ENCODE measurements at regions not wholly inside any gene's neighbourhood (a gene's known extent, or its start where the extent isn't known, plus 50 kb on each side); places are given as distances from the start of the nearest gene placed in this dataset.

- Histone ChIP-seq H3K9ac (replicated peaks; ENCODE audit: extremely low read depth, insufficient read depth, low read length) (no peak overlapping the region), H3K9me3 (replicated peaks; ENCODE audit: control insufficient read depth, insufficient read depth, low read length) (peaks cover 2% of the 10 kb centered on the region), H3K27ac (ENCODE audit: insufficient read depth, low read depth, low read length) (no peak overlapping the region), H3K9me1 (replicated peaks; ENCODE audit: control insufficient read depth, extremely low read depth, insufficient read depth, low read length) (no peaks in the 10 kb centered on the region), H3K79me2 (ENCODE audit: control insufficient read depth, insufficient read depth, low read length) (no peaks in the 10 kb centered on the region), H3K36me3 (ENCODE audit: control insufficient read depth in 2 of 2, extremely low read depth in 1 of 2, insufficient read depth in 2 of 2, low read length in 2 of 2) (no peaks in the 10 kb centered on the region), H2AFZ (ENCODE audit: low read depth, low read length) (no peak overlapping the region), H3K4me1 (ENCODE audit: control insufficient read depth, extremely low read depth, insufficient read depth, low read length) (no peaks in the 10 kb centered on the region), H3K27me3 (ENCODE audit: control insufficient read depth in 2 of 2, insufficient read depth in 2 of 2, low read length in 2 of 2) (no peaks in the 10 kb centered on the region), H4K20me1 (replicated peaks; ENCODE audit: control insufficient read depth, extremely low read depth, insufficient read depth, low read length) (no peaks in the 10 kb centered on the region), H3K4me2 (ENCODE audit: insufficient read depth, low read length) (no peak overlapping the region), H3K4me3 (replicated peaks in 1 of 3; ENCODE audit: insufficient read depth in 1 of 3, low read depth in 1 of 3, low read length in 3 of 3) (no peak overlapping the region)
- no peak for TF ChIP-seq FOS (IDR thresholded peaks at IDR 0.05; ENCODE audit: borderline replicate concordance, insufficient read depth, low read length)
- TF ChIP-seq MYC (IDR thresholded peaks at IDR 0.05; ENCODE audit: low read depth, low read length): no peak
- TF ChIP-seq, protein P1, sequence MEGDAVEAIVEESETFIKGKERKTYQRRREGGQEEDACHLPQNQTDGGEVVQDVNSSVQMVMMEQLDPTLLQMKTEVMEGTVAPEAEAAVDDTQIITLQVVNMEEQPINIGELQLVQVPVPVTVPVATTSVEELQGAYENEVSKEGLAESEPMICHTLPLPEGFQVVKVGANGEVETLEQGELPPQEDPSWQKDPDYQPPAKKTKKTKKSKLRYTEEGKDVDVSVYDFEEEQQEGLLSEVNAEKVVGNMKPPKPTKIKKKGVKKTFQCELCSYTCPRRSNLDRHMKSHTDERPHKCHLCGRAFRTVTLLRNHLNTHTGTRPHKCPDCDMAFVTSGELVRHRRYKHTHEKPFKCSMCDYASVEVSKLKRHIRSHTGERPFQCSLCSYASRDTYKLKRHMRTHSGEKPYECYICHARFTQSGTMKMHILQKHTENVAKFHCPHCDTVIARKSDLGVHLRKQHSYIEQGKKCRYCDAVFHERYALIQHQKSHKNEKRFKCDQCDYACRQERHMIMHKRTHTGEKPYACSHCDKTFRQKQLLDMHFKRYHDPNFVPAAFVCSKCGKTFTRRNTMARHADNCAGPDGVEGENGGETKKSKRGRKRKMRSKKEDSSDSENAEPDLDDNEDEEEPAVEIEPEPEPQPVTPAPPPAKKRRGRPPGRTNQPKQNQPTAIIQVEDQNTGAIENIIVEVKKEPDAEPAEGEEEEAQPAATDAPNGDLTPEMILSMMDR (IDR thresholded peaks at IDR 0.05; ENCODE audit: extremely low read depth in 1 of 2, insufficient read depth in 1 of 2, low read depth in 1 of 2, low read length in 2 of 2): no peak
- TF ChIP-seq POLR2AphosphoS5 (IDR thresholded peaks at IDR 0.05; ENCODE audit: insufficient read depth, low read depth, low read length): no peak
- no peak for TF ChIP-seq POLR2A (IDR thresholded peaks at IDR 0.05; ENCODE audit: low read depth, low read length)
- TF ChIP-seq GATA2 (IDR thresholded peaks at IDR 0.05; ENCODE audit: insufficient read depth, insufficient read length, low read depth, low read length): no peak
- no peak for TF ChIP-seq EZH2 (IDR thresholded peaks at IDR 0.05; ENCODE audit: borderline replicate concordance, low read depth, low read length, severe bottlenecking)
- TF ChIP-seq, protein P2, sequence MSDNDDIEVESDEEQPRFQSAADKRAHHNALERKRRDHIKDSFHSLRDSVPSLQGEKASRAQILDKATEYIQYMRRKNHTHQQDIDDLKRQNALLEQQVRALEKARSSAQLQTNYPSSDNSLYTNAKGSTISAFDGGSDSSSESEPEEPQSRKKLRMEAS (IDR thresholded peaks at IDR 0.05; ENCODE audit: insufficient read depth, insufficient read length): no peak
- TF ChIP-seq JUN (IDR thresholded peaks at IDR 0.05; ENCODE audit: borderline replicate concordance, insufficient read depth, insufficient read length, low read depth): no peak
- ChIA-PET CTCF (no interaction called here), POLR2A (no interaction called here)
- intact Hi-C loops (cut with micrococcal nuclease): no loop called here
- DNase-seq (ENCODE audit: low read depth, low spot score) (no peak), FAIRE-seq (no peak)
- no TSS peak for BruUV-seq (replicated peaks)
- dilution Hi-C loops (cut with MboI; ENCODE audit: extremely low pct_ligation_motif_present, low sequenced_read_pairs): no loop called here
These were observed 606.2 kb upstream of the NXPH2 start for GRCh38 chr2:139386401-139386800.
